Stimulated activated CD8-positive, alpha-beta memory T cell treated with anti-CD3 and anti-CD28 coated beads, Interleukin-2, amount 100 ng/mL, for 48 hours (primary cell): ENCODE measurements at regions not wholly inside any gene's neighbourhood (a gene's known extent, or its start where the extent isn't known, plus 50 kb on each side); places are given as distances from the start of the nearest gene placed in this dataset.
"Not testable (repeated sequence)": the region's sequence is repeated elsewhere in the genome, so short reads cannot be mapped to it uniquely, and the experiment has no call there.

Experiments
- DNase-seq, 2 donors: peaks; one replicate each; pipeline ENCODE4 v3.0.0-alpha.2; 2020; ENCODE audit warnings: low read depth in 2 of 2

- no peak for DNase-seq
These were observed 50.0 kb upstream of the ACYP2 start for GRCh38 chr2:54065411-54065810.

GRCh38 chr2:54063967-54064535 is 51.4 kb upstream of the ACYP2 start:
- no peak for DNase-seq

- no peak for DNase-seq
These were observed 53.0 kb upstream of the ACYP2 start for GRCh38 chr2:54062401-54062800.

GRCh38 chr2:54061272-54061671 is 54.1 kb upstream of the ACYP2 start:
- DNase-seq, result no peak

- DNase-seq, result no peak
These were observed 55.4 kb upstream of the ACYP2 start for GRCh38 chr2:54059986-54060385.

GRCh38 chr2:54059504-54059903 is 55.9 kb upstream of the ACYP2 start:
- DNase-seq, result no peak

- no peak for DNase-seq
These were observed 57.0 kb upstream of the ACYP2 start for GRCh38 chr2:54058449-54058848.

GRCh38 chr2:54054774-54055173 is 60.6 kb upstream of the ACYP2 start:
- no peak for DNase-seq

- no peak for DNase-seq
These were observed 61.1 kb upstream of the ACYP2 start for GRCh38 chr2:54054271-54054670.

GRCh38 chr2:54053830-54054229 is 61.6 kb upstream of the ACYP2 start:
- no peak for DNase-seq

- DNase-seq, result no peak
These were observed 62.3 kb upstream of the ACYP2 start for GRCh38 chr2:54052825-54053718.

GRCh38 chr2:54050445-54050844 is 65.0 kb upstream of the ACYP2 start:
- no peak for DNase-seq

- no peak for DNase-seq
These were observed 66.0 kb upstream of the ACYP2 start for GRCh38 chr2:54049365-54049764.

- not testable (repeated sequence) for DNase-seq
These were observed 66.5 kb upstream of the ACYP2 start for GRCh38 chr2:54048896-54049295.

GRCh38 chr2:54048117-54048785 is 67.2 kb upstream of the ACYP2 start:
- no peak for DNase-seq

- no peak for DNase-seq
These were observed 67.8 kb upstream of the ACYP2 start for GRCh38 chr2:54047658-54048057.

GRCh38 chr2:54047091-54047490 is 68.3 kb upstream of the ACYP2 start:
- DNase-seq, result no peak

GRCh38 chr2:54042897-54043620 is 72.3 kb upstream of the PSME4 start:
- DNase-seq, result no peak

GRCh38 chr2:54042341-54042740 is 71.5 kb upstream of the PSME4 start:
- no peak for DNase-seq

- DNase-seq, result peak; percentile 60 to 64
These were observed 70.3 kb upstream of the PSME4 start for GRCh38 chr2:54041135-54041534.

GRCh38 chr2:54040685-54041084 is 69.9 kb upstream of the PSME4 start:
- DNase-seq, result no peak

GRCh38 chr2:54040250-54040649 is 69.5 kb upstream of the PSME4 start:
- DNase-seq, result no peak
